CD14-positive monocyte (primary cell): ENCODE measurements at regions not wholly inside any gene's neighbourhood (a gene's known extent, or its start where the extent isn't known, plus 50 kb on each side); places are given as distances from the start of the nearest gene placed in this dataset.

Source experiments
- DNase-seq, 3 donors: peaks; one replicate each; pipeline ENCODE4 v3.0.0-alpha.2; 2011 to 2022
- H2AFZ ChIP-seq: 2 replicates; pipeline ENCODE4 v1.6.0; 2012; ENCODE audit warnings: mild to moderate bottlenecking, low read depth, low read length, inconsistent platforms; ENCODE audit not compliant: insufficient read depth, poor library complexity, severe bottlenecking
- H3K27ac ChIP-seq, 2 donors: 1 replicate in 1 of 2; 2 replicates in 1 of 2; pipeline ENCODE4 v1.5.1; 2012 to 2013; ENCODE audit warnings: low read length in 2 of 2, control low read depth in 1 of 2, inconsistent platforms in 1 of 2, low read depth in 1 of 2, mild to moderate bottlenecking in 1 of 2
- H3K27me3 ChIP-seq, 2 donors: one replicate each; pipeline versions ENCODE4 v1.6.0 to v1.6.1; 2011 to 2013; ENCODE audit warnings: low read length in 2 of 2; ENCODE audit not compliant: control insufficient read depth in 2 of 2, insufficient read depth in 2 of 2
- H3K36me3 ChIP-seq, 2 donors: replicated peaks in 1 of 2; 1 replicate in 1 of 2; 2 replicates in 1 of 2; pipeline versions ENCODE4 v1.5.1 to v1.6.1; 2012 to 2013; ENCODE audit warnings: low read length in 2 of 2, control low read depth in 1 of 2, inconsistent platforms in 1 of 2, mild to moderate bottlenecking in 1 of 2; ENCODE audit not compliant: insufficient read depth in 2 of 2, control insufficient read depth in 1 of 2
- H3K4me1 ChIP-seq, 2 donors: 1 replicate in 1 of 2; 2 replicates in 1 of 2; pipeline versions ENCODE4 v1.5.1 to v1.6.1; 2012 to 2013; ENCODE audit warnings: low read length in 2 of 2, control low read depth in 1 of 2, inconsistent platforms in 1 of 2, mild to moderate bottlenecking in 1 of 2, moderate library complexity in 1 of 2; ENCODE audit not compliant: insufficient read depth in 2 of 2, control insufficient read depth in 1 of 2
- H3K4me2 ChIP-seq: replicated peaks from 2 replicates; pipeline ENCODE3; 2012; ENCODE audit warnings: low read length, moderate library complexity, mild to moderate bottlenecking; ENCODE audit not compliant: poor library complexity, severe bottlenecking; ENCODE audit errors: extremely low read depth
- H3K4me3 ChIP-seq, 3 experiments: fragments of 200-600 bp in 1 of 3; sonication (generic) in 1 of 3; replicated peaks in 1 of 3; 1 replicate in 2 of 3; 2 replicates in 1 of 3; pipeline ENCODE4 v1.5.1; 2011 to 2013; ENCODE audit warnings: low read length in 3 of 3, mild to moderate bottlenecking in 3 of 3, control low read depth in 2 of 3, low read depth in 2 of 3, inconsistent platforms in 1 of 3, moderate library complexity in 1 of 3
- H3K79me2 ChIP-seq: 2 replicates; pipeline ENCODE4 v1.6.0; 2012; ENCODE audit warnings: mild to moderate bottlenecking, control low read depth, inconsistent platforms, low read length, moderate library complexity; ENCODE audit not compliant: insufficient read depth
- H3K9ac ChIP-seq: 2 replicates; pipeline ENCODE4 v1.6.0; 2017; ENCODE audit warnings: low read length, mild to moderate bottlenecking; ENCODE audit not compliant: insufficient read depth, poor library complexity, severe bottlenecking
- H3K9me3 ChIP-seq, 2 donors: replicated peaks in 1 of 2; 1 replicate in 1 of 2; 2 replicates in 1 of 2; pipeline versions ENCODE4 v1.5.1 to v1.6.1; 2012 to 2013; ENCODE audit warnings: low read length in 2 of 2, control low read depth in 1 of 2; ENCODE audit not compliant: control insufficient read depth in 1 of 2, insufficient read depth in 1 of 2
- H4K20me1 ChIP-seq: 2 replicates; pipeline ENCODE4 v1.6.0; 2012; ENCODE audit warnings: mild to moderate bottlenecking, low read length, control low read depth, moderate library complexity; ENCODE audit not compliant: insufficient read depth
- H3K27ac Mint-ChIP-seq, 7 donors: one replicate each; pipeline ENCODE4 v1.8.0; 2020; ENCODE audit warnings: mild to moderate bottlenecking in 7 of 7, mixed read lengths in 7 of 7, moderate library complexity in 6 of 7, inconsistent platforms in 2 of 7
- H3K27me3 Mint-ChIP-seq, 3 donors: one replicate each; pipeline ENCODE4 v1.8.0; 2021 to 2022; ENCODE audit warnings: low read depth in 3 of 3, mild to moderate bottlenecking in 3 of 3, mixed read lengths in 3 of 3, moderate library complexity in 3 of 3, inconsistent platforms in 1 of 3
- H3K36me3 Mint-ChIP-seq, 2 donors: one replicate each; pipeline ENCODE4 v1.8.0; 2020; ENCODE audit warnings: mixed read lengths in 2 of 2, inconsistent platforms in 1 of 2, mild to moderate bottlenecking in 1 of 2
- H3K4me1 Mint-ChIP-seq: one replicate; pipeline ENCODE4 v1.8.0; 2020; ENCODE audit warnings: mild to moderate bottlenecking, mixed read lengths
- H3K4me3 Mint-ChIP-seq, 2 donors: one replicate each; pipeline ENCODE4 v1.8.0; 2020; ENCODE audit warnings: mild to moderate bottlenecking in 2 of 2, mixed read lengths in 2 of 2, moderate library complexity in 1 of 2
- H3K9me3 Mint-ChIP-seq, 7 donors: one replicate each; pipeline ENCODE4 v1.8.0; 2020 to 2022; ENCODE audit warnings: mixed read lengths in 7 of 7, mild to moderate bottlenecking in 6 of 7, moderate library complexity in 6 of 7, inconsistent platforms in 2 of 7
- CTCF ChIP-seq: fragments of 200-600 bp; IDR thresholded peaks from one replicate; pipeline ENCODE4 v1.8.0; 2022; ENCODE audit warnings: antibody characterized with exemption, mild to moderate bottlenecking
- WGBS: methylation state at CpG from one replicate; pipeline ENCODE4 v1.1.5; 2013; ENCODE audit warnings: missing lambda C conversion rate; ENCODE audit not compliant: insufficient coverage; 5-methylcytosine and 5-hydroxymethylcytosine counted together
- intact Hi-C, 2 donors: fragments of 100-400 bp; cut with micrococcal nuclease; formaldehyde crosslinking; loops; one replicate each; pipeline versions ENCODE4 v1.15.0 to v1.15.1; 2023

DNA sequence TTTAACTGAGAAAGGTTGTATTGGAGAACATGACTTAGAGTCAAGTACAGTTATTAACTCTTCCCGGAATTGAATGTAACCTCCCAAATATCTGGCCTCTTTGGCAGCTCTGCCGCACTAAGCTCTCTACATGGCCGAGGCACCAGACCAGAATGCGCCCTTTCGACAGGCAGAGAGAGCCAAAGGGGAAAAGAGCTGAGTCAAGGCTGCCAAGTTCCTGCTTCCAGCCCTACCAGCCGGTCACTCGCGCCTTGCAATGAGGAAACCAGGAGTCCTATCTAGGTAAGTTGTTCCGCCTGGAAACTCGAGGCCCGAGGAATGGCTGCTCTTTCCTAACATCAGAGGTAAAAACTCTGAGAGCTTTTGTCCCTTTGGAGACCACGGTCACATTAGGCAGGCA is 172.2 kb downstream of the BRMS1L start:
- no peak overlapping the region for H2AFZ ChIP-seq
- no peak overlapping the region for H3K4me3 ChIP-seq
- H3K27ac ChIP-seq, result no peak overlapping the region
- Mint-ChIP-seq H3K36me3 (no peaks in the 10 kb centered on the region), H3K27me3 (no peaks in the 10 kb centered on the region), H3K4me3 (no peak overlapping the region), H3K9me3 (no peaks in the 10 kb centered on the region), H3K27ac (no peak overlapping the region), H3K4me1 (no peaks in the 10 kb centered on the region)
- intact Hi-C loops, result no loop called here
- no peaks in the 10 kb centered on the region for H3K79me2 ChIP-seq
- no peaks in the 10 kb centered on the region for H3K4me1 ChIP-seq
- H3K9me3 ChIP-seq, result no peaks in the 10 kb centered on the region
- peaks cover 0 to 2% of the 10 kb centered on the region in 2 donors for H3K27me3 ChIP-seq
- H3K4me2 ChIP-seq, result no peak overlapping the region
- no peak for TF ChIP-seq CTCF
- DNase-seq, result no peak
- no peak overlapping the region for H3K9ac ChIP-seq
- H4K20me1 ChIP-seq, result no peaks in the 10 kb centered on the region
- H3K36me3 ChIP-seq, result no peaks in the 10 kb centered on the region
- 93% methylated on average over 12 of the region's 12 CpGs for WGBS

DNA sequence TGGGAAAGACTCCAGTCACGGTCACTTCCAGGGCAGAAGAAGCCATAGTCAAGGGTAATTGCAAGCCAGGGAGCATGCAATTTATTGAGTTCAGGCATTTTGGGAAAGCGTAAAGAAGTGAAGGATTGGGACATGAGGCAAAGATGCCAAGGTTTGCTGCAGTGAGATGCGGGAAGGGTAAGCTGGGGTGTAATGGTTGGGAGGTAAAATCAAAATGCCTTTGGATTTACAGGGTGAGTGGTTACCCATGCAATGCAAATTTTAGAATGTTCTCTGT is 167.5 kb downstream of the BRMS1L start:
- H3K4me2 ChIP-seq, result no peak overlapping the region
- H3K4me3 Mint-ChIP-seq, result no peak overlapping the region
- H3K4me1 ChIP-seq, result no peaks in the 10 kb centered on the region
- H3K36me3 ChIP-seq, result no peaks in the 10 kb centered on the region
- no peak overlapping the region for H3K9ac ChIP-seq
- H3K27ac Mint-ChIP-seq, result no peak overlapping the region
- no peak overlapping the region for H3K27ac ChIP-seq
- no peaks in the 10 kb centered on the region for H3K9me3 ChIP-seq
- intact Hi-C loops, result no loop called here
- no peaks in the 10 kb centered on the region for H3K79me2 ChIP-seq
- peaks cover 0 to 5% (median 0%) of the 10 kb centered on the region in 7 donors for H3K9me3 Mint-ChIP-seq
- H3K27me3 ChIP-seq, result no peaks in the 10 kb centered on the region
- H3K4me3 ChIP-seq, result no peak overlapping the region
- no peaks in the 10 kb centered on the region for H3K36me3 Mint-ChIP-seq
- no peak for TF ChIP-seq CTCF
- no peaks in the 10 kb centered on the region for H4K20me1 ChIP-seq
- no peak for DNase-seq
- H3K4me1 Mint-ChIP-seq, result no peaks in the 10 kb centered on the region
- peaks cover 0 to 4% (median 2%) of the 10 kb centered on the region in 3 donors for H3K27me3 Mint-ChIP-seq
- 85% methylated on average over 2 of the region's 3 CpGs for WGBS
- H2AFZ ChIP-seq, result no peak overlapping the region
